Liver (tissue), 8 donors: ENCODE measurements at regions not wholly inside any gene's neighbourhood (a gene's known extent, or its start where the extent isn't known, plus 50 kb on each side); places are given as distances from the start of the nearest gene placed in this dataset.

Source experiments
- DNase-seq: peaks from one replicate; pipeline ENCODE4 v3.0.0-alpha.2; 2017; ENCODE audit warnings: low spot score
- H3K27ac ChIP-seq, 2 donors: one replicate each; pipeline ENCODE4 v1.7.0; 2013; ENCODE audit warnings: inconsistent platforms in 2 of 2, low read length in 2 of 2, control low read depth in 1 of 2, low read depth in 1 of 2, mild to moderate bottlenecking in 1 of 2
- H3K27me3 ChIP-seq, 4 donors: one replicate each; pipeline versions ENCODE4 v1.6.1 to v1.7.0; 2013; ENCODE audit warnings: low read length in 3 of 4, inconsistent platforms in 1 of 4, mild to moderate bottlenecking in 1 of 4, moderate library complexity in 1 of 4; ENCODE audit not compliant: control insufficient read depth in 4 of 4, insufficient read depth in 4 of 4
- H3K36me3 ChIP-seq, 4 donors: one replicate each; pipeline versions ENCODE4 v1.6.1 to v1.7.0; 2013; ENCODE audit warnings: low read length in 3 of 4, mild to moderate bottlenecking in 3 of 4, low read depth in 1 of 4, moderate library complexity in 1 of 4; ENCODE audit not compliant: control insufficient read depth in 4 of 4, insufficient read depth in 3 of 4
- H3K4me1 ChIP-seq, 4 donors: one replicate each; pipeline versions ENCODE4 v1.6.1 to v1.7.0; 2013; ENCODE audit warnings: low read length in 3 of 4, mild to moderate bottlenecking in 3 of 4, moderate library complexity in 1 of 4; ENCODE audit not compliant: control insufficient read depth in 4 of 4, insufficient read depth in 4 of 4
- H3K4me3 ChIP-seq, 3 donors: one replicate each; pipeline versions ENCODE4 v1.6.1 to v1.7.0; 2013; ENCODE audit warnings: low read length in 3 of 3, control low read depth in 1 of 3, low read depth in 1 of 3, mild to moderate bottlenecking in 1 of 3
- H3K9ac ChIP-seq, 2 donors: one replicate each; pipeline ENCODE4 v1.7.0; 2013; ENCODE audit warnings: low read length in 2 of 2, mild to moderate bottlenecking in 2 of 2, moderate library complexity in 2 of 2, control low read depth in 1 of 2, low read depth in 1 of 2
- H3K9me3 ChIP-seq, 4 donors: one replicate each; pipeline versions ENCODE4 v1.6.1 to v1.7.0; 2013; ENCODE audit warnings: low read length in 3 of 4; ENCODE audit not compliant: control insufficient read depth in 4 of 4
- EGR1 ChIP-seq, 2 donors: IDR thresholded peaks; 2 replicates each; pipeline ENCODE4 v1.6.1; 2016 to 2018; ENCODE audit warnings: antibody characterized with exemption in 2 of 2, low read depth in 2 of 2
- FOXA1 ChIP-seq: IDR thresholded peaks from 2 replicates; pipeline ENCODE4 v1.6.1; 2016; ENCODE audit warnings: antibody characterized with exemption
- FOXA2 ChIP-seq: IDR thresholded peaks from 2 replicates; pipeline ENCODE4 v1.6.1; 2016; ENCODE audit warnings: antibody characterized with exemption
- GABPA ChIP-seq, 2 donors: IDR thresholded peaks in 1 of 2; conservative IDR thresholded peaks in 1 of 2; 2 replicates each; pipeline ENCODE4 v1.6.1; 2016; ENCODE audit warnings: antibody characterized with exemption in 2 of 2, mild to moderate bottlenecking in 1 of 2, moderate library complexity in 1 of 2
- HNF4A ChIP-seq, 2 donors: conservative IDR thresholded peaks; 2 replicates each; pipeline ENCODE4 v1.6.1; 2016; ENCODE audit warnings: antibody characterized with exemption in 2 of 2, mild to moderate bottlenecking in 2 of 2
- HNF4G ChIP-seq: IDR thresholded peaks from 2 replicates; pipeline ENCODE4 v1.6.1; 2016; ENCODE audit warnings: antibody characterized with exemption
- JUND ChIP-seq, 2 donors: IDR thresholded peaks; 2 replicates each; pipeline ENCODE4 v1.6.1; 2016; ENCODE audit warnings: antibody characterized with exemption in 2 of 2
- NR2F2 ChIP-seq: IDR thresholded peaks from 2 replicates; pipeline ENCODE4 v1.6.1; 2016; ENCODE audit warnings: antibody characterized with exemption
- RAD21 ChIP-seq, 2 donors: IDR thresholded peaks; 2 replicates each; pipeline ENCODE4 v1.6.1; 2016; ENCODE audit warnings: antibody characterized with exemption in 2 of 2, mild to moderate bottlenecking in 2 of 2
- RXRA ChIP-seq, 2 donors: IDR thresholded peaks; 2 replicates each; pipeline ENCODE4 v1.6.1; 2017 to 2018; ENCODE audit warnings: antibody characterized with exemption in 2 of 2, mild to moderate bottlenecking in 1 of 2
- SP1 ChIP-seq: IDR thresholded peaks from 2 replicates; pipeline ENCODE4 v1.6.1; 2018; ENCODE audit warnings: antibody characterized with exemption, mild to moderate bottlenecking
- TAF1 ChIP-seq: conservative IDR thresholded peaks from 2 replicates; pipeline ENCODE4 v1.6.1; 2016; ENCODE audit warnings: antibody characterized with exemption, mild to moderate bottlenecking
- YY1 ChIP-seq: IDR thresholded peaks from 2 replicates; pipeline ENCODE4 v1.6.1; 2016; ENCODE audit warnings: antibody characterized with exemption, mild to moderate bottlenecking
- WGBS: extraction: QIAGEN DNeasy Blood & Tissue Kit; methylation state at CpG from one replicate; pipeline ENCODE4 v1.1.7; 2013; 5-methylcytosine and 5-hydroxymethylcytosine counted together
- TF ChIP-seq, protein P1 (sequence below): IDR thresholded peaks from 2 replicates; pipeline ENCODE4 v1.6.1; 2016; ENCODE audit warnings: antibody characterized with exemption
- TF ChIP-seq, protein P2 (sequence below): fragments of 150-350 bp; IDR thresholded peaks from 2 replicates; pipeline ENCODE4 v1.5.1; 2017; ENCODE audit warnings: improper control_type of control experiment, low read depth, low read length; ENCODE audit not compliant: missing input control
- TF ChIP-seq, protein P3 (sequence below): IDR thresholded peaks from 2 replicates; pipeline ENCODE4 v1.6.1; 2016; ENCODE audit warnings: antibody characterized with exemption
- TF ChIP-seq, protein P4 (sequence below): IDR thresholded peaks from 2 replicates; pipeline ENCODE4 v1.6.1; 2016; ENCODE audit warnings: antibody characterized with exemption
- TF ChIP-seq, protein P5 (sequence below): IDR thresholded peaks from 2 replicates; pipeline ENCODE4 v1.6.1; 2016; ENCODE audit warnings: antibody characterized with exemption, mild to moderate bottlenecking
- donor health status: healthy.
- donor health status: healthy.
- donor health status: healthy.
- donor health status: healthy.
- donor health status: healthy.

DNA sequence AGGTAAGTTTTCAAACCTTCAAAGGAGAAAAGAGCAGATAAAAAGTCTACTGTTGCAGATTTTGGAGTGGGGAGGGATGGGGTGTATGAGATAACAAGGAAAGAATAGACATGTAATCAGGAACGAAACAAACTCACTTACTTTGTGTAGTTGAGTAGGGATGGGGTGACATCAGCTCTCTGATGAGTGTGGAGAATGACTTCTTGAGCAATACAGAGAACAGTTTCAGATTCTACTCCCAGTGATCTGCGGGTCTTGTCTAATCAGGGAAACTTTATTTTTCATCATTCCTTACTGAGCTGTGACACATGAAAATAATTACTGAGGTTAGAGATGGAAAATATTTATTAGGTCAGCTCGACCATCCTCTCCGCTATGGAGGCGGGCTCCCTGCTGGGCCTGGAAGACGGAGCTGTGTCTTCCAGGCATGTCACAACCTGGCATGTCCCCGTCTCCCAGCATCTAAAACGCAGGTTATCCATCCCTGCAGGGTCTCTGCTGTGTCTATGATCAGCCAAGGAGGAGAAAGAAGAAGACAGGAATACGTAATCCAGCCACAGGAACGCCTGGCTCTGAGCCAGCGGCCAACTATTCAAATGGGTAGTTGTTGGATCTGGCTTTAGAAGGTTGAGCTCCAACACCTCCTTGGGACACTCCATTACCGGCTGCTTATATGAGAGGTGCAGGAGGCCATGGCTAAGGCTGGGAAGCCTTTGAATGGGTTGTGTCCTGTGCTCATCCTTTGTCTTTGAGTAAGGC is 99.0 kb upstream of the SATB2 start:
- H3K9me3 ChIP-seq, result no peaks in the 10 kb centered on the region
- H3K27me3 ChIP-seq, result no peaks in the 10 kb centered on the region
- H3K4me3 ChIP-seq, result no peak overlapping the region
- H3K4me1 ChIP-seq, result no peaks in the 10 kb centered on the region
- no peaks in the 10 kb centered on the region for H3K36me3 ChIP-seq
- H3K9ac ChIP-seq, result no peak overlapping the region
- no peak overlapping the region for H3K27ac ChIP-seq
- 89% methylated on average over 12 of the region's 12 CpGs for WGBS
- DNase-seq, result no peak
- TF ChIP-seq HNF4A (conservative IDR thresholded peaks at IDR 0.05), result no peak
- no peak for TF ChIP-seq EGR1 (IDR thresholded peaks at IDR 0.05; ENCODE audit: low read depth in 2 of 2)
- no peak for TF ChIP-seq TAF1
- TF ChIP-seq GABPA (IDR thresholded peaks at IDR 0.05 in 1 of 2, conservative IDR thresholded peaks at IDR 0.05 in 1 of 2), result no peak
- no peak for TF ChIP-seq RXRA (IDR thresholded peaks at IDR 0.05)
- TF ChIP-seq NR2F2, result no peak
- TF ChIP-seq FOXA2, result no peak
- no peak for TF ChIP-seq FOXA1
- TF ChIP-seq, protein P1, sequence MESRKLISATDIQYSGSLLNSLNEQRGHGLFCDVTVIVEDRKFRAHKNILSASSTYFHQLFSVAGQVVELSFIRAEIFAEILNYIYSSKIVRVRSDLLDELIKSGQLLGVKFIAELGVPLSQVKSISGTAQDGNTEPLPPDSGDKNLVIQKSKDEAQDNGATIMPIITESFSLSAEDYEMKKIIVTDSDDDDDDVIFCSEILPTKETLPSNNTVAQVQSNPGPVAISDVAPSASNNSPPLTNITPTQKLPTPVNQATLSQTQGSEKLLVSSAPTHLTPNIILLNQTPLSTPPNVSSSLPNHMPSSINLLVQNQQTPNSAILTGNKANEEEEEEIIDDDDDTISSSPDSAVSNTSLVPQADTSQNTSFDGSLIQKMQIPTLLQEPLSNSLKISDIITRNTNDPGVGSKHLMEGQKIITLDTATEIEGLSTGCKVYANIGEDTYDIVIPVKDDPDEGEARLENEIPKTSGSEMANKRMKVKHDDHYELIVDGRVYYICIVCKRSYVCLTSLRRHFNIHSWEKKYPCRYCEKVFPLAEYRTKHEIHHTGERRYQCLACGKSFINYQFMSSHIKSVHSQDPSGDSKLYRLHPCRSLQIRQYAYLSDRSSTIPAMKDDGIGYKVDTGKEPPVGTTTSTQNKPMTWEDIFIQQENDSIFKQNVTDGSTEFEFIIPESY, result no peak
- TF ChIP-seq JUND (IDR thresholded peaks at IDR 0.05), result no peak
- TF ChIP-seq, protein P2, sequence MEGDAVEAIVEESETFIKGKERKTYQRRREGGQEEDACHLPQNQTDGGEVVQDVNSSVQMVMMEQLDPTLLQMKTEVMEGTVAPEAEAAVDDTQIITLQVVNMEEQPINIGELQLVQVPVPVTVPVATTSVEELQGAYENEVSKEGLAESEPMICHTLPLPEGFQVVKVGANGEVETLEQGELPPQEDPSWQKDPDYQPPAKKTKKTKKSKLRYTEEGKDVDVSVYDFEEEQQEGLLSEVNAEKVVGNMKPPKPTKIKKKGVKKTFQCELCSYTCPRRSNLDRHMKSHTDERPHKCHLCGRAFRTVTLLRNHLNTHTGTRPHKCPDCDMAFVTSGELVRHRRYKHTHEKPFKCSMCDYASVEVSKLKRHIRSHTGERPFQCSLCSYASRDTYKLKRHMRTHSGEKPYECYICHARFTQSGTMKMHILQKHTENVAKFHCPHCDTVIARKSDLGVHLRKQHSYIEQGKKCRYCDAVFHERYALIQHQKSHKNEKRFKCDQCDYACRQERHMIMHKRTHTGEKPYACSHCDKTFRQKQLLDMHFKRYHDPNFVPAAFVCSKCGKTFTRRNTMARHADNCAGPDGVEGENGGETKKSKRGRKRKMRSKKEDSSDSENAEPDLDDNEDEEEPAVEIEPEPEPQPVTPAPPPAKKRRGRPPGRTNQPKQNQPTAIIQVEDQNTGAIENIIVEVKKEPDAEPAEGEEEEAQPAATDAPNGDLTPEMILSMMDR, result no peak
- TF ChIP-seq, protein P3, sequence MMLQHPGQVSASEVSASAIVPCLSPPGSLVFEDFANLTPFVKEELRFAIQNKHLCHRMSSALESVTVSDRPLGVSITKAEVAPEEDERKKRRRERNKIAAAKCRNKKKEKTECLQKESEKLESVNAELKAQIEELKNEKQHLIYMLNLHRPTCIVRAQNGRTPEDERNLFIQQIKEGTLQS, result no peak
- TF ChIP-seq SP1, result no peak
- TF ChIP-seq, protein P4, sequence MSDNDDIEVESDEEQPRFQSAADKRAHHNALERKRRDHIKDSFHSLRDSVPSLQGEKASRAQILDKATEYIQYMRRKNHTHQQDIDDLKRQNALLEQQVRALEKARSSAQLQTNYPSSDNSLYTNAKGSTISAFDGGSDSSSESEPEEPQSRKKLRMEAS, result no peak
- TF ChIP-seq HNF4G, result no peak
- TF ChIP-seq YY1, result no peak
- no peak for TF ChIP-seq RAD21 (IDR thresholded peaks at IDR 0.05)
- TF ChIP-seq, protein P5, sequence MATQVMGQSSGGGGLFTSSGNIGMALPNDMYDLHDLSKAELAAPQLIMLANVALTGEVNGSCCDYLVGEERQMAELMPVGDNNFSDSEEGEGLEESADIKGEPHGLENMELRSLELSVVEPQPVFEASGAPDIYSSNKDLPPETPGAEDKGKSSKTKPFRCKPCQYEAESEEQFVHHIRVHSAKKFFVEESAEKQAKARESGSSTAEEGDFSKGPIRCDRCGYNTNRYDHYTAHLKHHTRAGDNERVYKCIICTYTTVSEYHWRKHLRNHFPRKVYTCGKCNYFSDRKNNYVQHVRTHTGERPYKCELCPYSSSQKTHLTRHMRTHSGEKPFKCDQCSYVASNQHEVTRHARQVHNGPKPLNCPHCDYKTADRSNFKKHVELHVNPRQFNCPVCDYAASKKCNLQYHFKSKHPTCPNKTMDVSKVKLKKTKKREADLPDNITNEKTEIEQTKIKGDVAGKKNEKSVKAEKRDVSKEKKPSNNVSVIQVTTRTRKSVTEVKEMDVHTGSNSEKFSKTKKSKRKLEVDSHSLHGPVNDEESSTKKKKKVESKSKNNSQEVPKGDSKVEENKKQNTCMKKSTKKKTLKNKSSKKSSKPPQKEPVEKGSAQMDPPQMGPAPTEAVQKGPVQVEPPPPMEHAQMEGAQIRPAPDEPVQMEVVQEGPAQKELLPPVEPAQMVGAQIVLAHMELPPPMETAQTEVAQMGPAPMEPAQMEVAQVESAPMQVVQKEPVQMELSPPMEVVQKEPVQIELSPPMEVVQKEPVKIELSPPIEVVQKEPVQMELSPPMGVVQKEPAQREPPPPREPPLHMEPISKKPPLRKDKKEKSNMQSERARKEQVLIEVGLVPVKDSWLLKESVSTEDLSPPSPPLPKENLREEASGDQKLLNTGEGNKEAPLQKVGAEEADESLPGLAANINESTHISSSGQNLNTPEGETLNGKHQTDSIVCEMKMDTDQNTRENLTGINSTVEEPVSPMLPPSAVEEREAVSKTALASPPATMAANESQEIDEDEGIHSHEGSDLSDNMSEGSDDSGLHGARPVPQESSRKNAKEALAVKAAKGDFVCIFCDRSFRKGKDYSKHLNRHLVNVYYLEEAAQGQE, result no peak
